Mammary epithelial cell (primary cell): ENCODE measurements at regions not wholly inside any gene's neighbourhood (a gene's known extent, or its start where the extent isn't known, plus 50 kb on each side); places are given as distances from the start of the nearest gene placed in this dataset.

Experiments used
- EZH2 ChIP-seq: IDR thresholded peaks from 2 replicates; pipeline ENCODE4 v1.6.1; 2012; ENCODE audit warnings: low read length, inconsistent platforms, borderline replicate concordance
- TF ChIP-seq, protein P1 (sequence below), 2 donors: IDR thresholded peaks in 1 of 2; conservative IDR thresholded peaks in 1 of 2; 2 replicates each; pipeline ENCODE4 v1.5.1; 2011 to 2012; ENCODE audit warnings: inconsistent platforms in 2 of 2, low read length in 2 of 2, mild to moderate bottlenecking in 2 of 2, control low read depth in 1 of 2, low read depth in 1 of 2; ENCODE audit not compliant: insufficient read depth in 1 of 2; ENCODE audit errors: extremely low read depth in 1 of 2

DNA sequence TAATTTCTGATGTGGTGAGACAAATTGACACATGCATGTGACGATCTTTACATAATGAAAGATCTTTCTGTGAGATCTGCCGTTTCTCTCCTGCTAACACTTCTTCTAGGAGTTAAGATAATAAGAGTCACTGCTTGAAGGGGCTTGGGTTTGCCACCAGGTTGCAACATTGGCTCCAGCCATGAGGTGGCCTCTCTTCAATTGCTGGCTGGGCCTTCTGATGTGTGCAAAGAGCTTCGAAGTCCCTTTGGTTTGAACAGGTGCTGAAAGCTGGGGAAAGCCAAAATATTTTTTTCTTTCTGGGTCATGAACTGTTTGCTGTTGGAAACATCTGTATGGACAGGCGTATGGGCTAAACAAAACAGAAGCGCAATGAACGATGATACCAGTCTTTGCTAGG lies 204.1 kb upstream of the SALL1 start:
- TF ChIP-seq, protein P1, sequence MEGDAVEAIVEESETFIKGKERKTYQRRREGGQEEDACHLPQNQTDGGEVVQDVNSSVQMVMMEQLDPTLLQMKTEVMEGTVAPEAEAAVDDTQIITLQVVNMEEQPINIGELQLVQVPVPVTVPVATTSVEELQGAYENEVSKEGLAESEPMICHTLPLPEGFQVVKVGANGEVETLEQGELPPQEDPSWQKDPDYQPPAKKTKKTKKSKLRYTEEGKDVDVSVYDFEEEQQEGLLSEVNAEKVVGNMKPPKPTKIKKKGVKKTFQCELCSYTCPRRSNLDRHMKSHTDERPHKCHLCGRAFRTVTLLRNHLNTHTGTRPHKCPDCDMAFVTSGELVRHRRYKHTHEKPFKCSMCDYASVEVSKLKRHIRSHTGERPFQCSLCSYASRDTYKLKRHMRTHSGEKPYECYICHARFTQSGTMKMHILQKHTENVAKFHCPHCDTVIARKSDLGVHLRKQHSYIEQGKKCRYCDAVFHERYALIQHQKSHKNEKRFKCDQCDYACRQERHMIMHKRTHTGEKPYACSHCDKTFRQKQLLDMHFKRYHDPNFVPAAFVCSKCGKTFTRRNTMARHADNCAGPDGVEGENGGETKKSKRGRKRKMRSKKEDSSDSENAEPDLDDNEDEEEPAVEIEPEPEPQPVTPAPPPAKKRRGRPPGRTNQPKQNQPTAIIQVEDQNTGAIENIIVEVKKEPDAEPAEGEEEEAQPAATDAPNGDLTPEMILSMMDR (conservative IDR thresholded peaks at IDR 0.05 in 1 of 2, IDR thresholded peaks at IDR 0.05 in 1 of 2; ENCODE audit: extremely low read depth in 1 of 2, insufficient read depth in 1 of 2, low read depth in 1 of 2, low read length in 2 of 2): no peak
- no peak for TF ChIP-seq EZH2
